Stomach smooth muscle (tissue), 2 donors: ENCODE measurements at regions not wholly inside any gene's neighbourhood (a gene's known extent, or its start where the extent isn't known, plus 50 kb on each side); places are given as distances from the start of the nearest gene placed in this dataset.

ENCODE experiments used
- H3K27ac ChIP-seq: one replicate; pipeline ENCODE4 v1.7.0; 2013; ENCODE audit warnings: mild to moderate bottlenecking, low read length, inconsistent platforms
- H3K27me3 ChIP-seq, 2 donors: one replicate each; pipeline ENCODE4 v1.7.0; 2013; ENCODE audit warnings: low read length in 2 of 2; ENCODE audit not compliant: insufficient read depth in 2 of 2, control insufficient read depth in 1 of 2
- H3K36me3 ChIP-seq, 2 donors: one replicate each; pipeline ENCODE4 v1.7.0; 2013; ENCODE audit warnings: low read length in 2 of 2; ENCODE audit not compliant: control insufficient read depth in 2 of 2, insufficient read depth in 2 of 2
- H3K4me1 ChIP-seq: one replicate; pipeline ENCODE4 v1.7.0; 2013; ENCODE audit warnings: low read length; ENCODE audit not compliant: control insufficient read depth, insufficient read depth
- H3K4me3 ChIP-seq, 2 donors: one replicate each; pipeline ENCODE4 v1.7.0; 2013; ENCODE audit warnings: low read length in 2 of 2
- H3K9ac ChIP-seq, 2 donors: one replicate each; pipeline ENCODE4 v1.7.0; 2013; ENCODE audit warnings: low read length in 2 of 2, mild to moderate bottlenecking in 1 of 2
- H3K9me3 ChIP-seq, 2 donors: one replicate each; pipeline ENCODE4 v1.7.0; 2013; ENCODE audit warnings: low read length in 2 of 2; ENCODE audit not compliant: control insufficient read depth in 2 of 2
- donor health status: healthy.
- donor health status: Pancreatic carcinoma.

- Histone ChIP-seq H3K9me3 (no peaks in the 10 kb centered on the region), H3K27ac (no peak overlapping the region), H3K27me3 (no peaks in the 10 kb centered on the region), H3K36me3 (no peaks in the 10 kb centered on the region), H3K4me3 (no peak overlapping the region), H3K9ac (no peak overlapping the region), H3K4me1 (no peaks in the 10 kb centered on the region)
Observed at GRCh38 chr7:153034791-153035190, 275.2 kb downstream of the ACTR3B start.

GRCh38 chr7:153036396-153037063 lies 277.0 kb downstream of the ACTR3B start:
- Histone ChIP-seq H3K36me3 (no peaks in the 10 kb centered on the region), H3K9me3 (no peaks in the 10 kb centered on the region), H3K27ac (no peak overlapping the region), H3K4me3 (no peak overlapping the region), H3K9ac (no peak overlapping the region), H3K27me3 (no peaks in the 10 kb centered on the region), H3K4me1 (no peaks in the 10 kb centered on the region)

- no peaks in the 10 kb centered on the region for H3K27me3 ChIP-seq
- no peaks in the 10 kb centered on the region for H3K4me1 ChIP-seq
- H3K36me3 ChIP-seq: no peaks in the 10 kb centered on the region
- no peaks in the 10 kb centered on the region for H3K9me3 ChIP-seq
- no peak overlapping the region for H3K9ac ChIP-seq
- no peak overlapping the region for H3K4me3 ChIP-seq
- H3K27ac ChIP-seq: no peak overlapping the region
Observed at GRCh38 chr7:153043440-153043839, 283.9 kb downstream of the ACTR3B start.

- no peak overlapping the region for H3K27ac ChIP-seq
Observed at GRCh38 chr7:153044981-153045380, 285.4 kb downstream of the ACTR3B start.

GRCh38 chr7:153047079-153047959 lies 287.8 kb downstream of the ACTR3B start:
- Histone ChIP-seq H3K4me1 (no peaks in the 10 kb centered on the region), H3K9me3 (peaks cover 0 to 8% of the 10 kb centered on the region in 2 donors), H3K27ac (no peak overlapping the region), H3K9ac (no peak overlapping the region), H3K27me3 (no peaks in the 10 kb centered on the region), H3K36me3 (no peaks in the 10 kb centered on the region), H3K4me3 (no peak overlapping the region)

More at GRCh38 chr7:153044981-153045380, 285.4 kb downstream of the ACTR3B start:
- Histone ChIP-seq H3K27me3 (no peaks in the 10 kb centered on the region), H3K4me1 (no peaks in the 10 kb centered on the region), H3K9me3 (no peaks in the 10 kb centered on the region), H3K9ac (no peak overlapping the region), H3K36me3 (no peaks in the 10 kb centered on the region), H3K4me3 (no peak overlapping the region)

- Histone ChIP-seq H3K4me1 (no peaks in the 10 kb centered on the region), H3K4me3 (no peak overlapping the region), H3K27ac (no peak overlapping the region), H3K36me3 (no peaks in the 10 kb centered on the region), H3K9ac (no peak overlapping the region), H3K27me3 (no peaks in the 10 kb centered on the region), H3K9me3 (peaks cover 0 to 8% of the 10 kb centered on the region in 2 donors)
Observed at GRCh38 chr7:153052206-153052605, 292.7 kb downstream of the ACTR3B start.

- Histone ChIP-seq H3K4me3 (no peak overlapping the region), H3K36me3 (no peaks in the 10 kb centered on the region), H3K27ac (no peak overlapping the region), H3K27me3 (no peaks in the 10 kb centered on the region), H3K4me1 (no peaks in the 10 kb centered on the region), H3K9ac (no peak overlapping the region), H3K9me3 (no peaks in the 10 kb centered on the region)
Observed at GRCh38 chr7:153061910-153062528, 302.5 kb downstream of the ACTR3B start.

- Histone ChIP-seq H3K4me3 (no peak overlapping the region), H3K36me3 (no peaks in the 10 kb centered on the region), H3K9ac (no peak overlapping the region), H3K27me3 (no peaks in the 10 kb centered on the region), H3K27ac (no peak overlapping the region), H3K9me3 (no peaks in the 10 kb centered on the region), H3K4me1 (no peaks in the 10 kb centered on the region)
Observed at GRCh38 chr7:153065051-153065450, 305.5 kb downstream of the ACTR3B start.

- no peaks in the 10 kb centered on the region for H3K9me3 ChIP-seq
- no peaks in the 10 kb centered on the region for H3K36me3 ChIP-seq
- H3K4me1 ChIP-seq: no peaks in the 10 kb centered on the region
- no peak overlapping the region for H3K9ac ChIP-seq
- H3K4me3 ChIP-seq: no peak overlapping the region
- no peak overlapping the region for H3K27ac ChIP-seq
- H3K27me3 ChIP-seq: no peaks in the 10 kb centered on the region
Observed at GRCh38 chr7:153066711-153067110, 307.2 kb downstream of the ACTR3B start.

GRCh38 chr7:153070141-153070540 lies 310.6 kb downstream of the ACTR3B start:
- H3K9ac ChIP-seq: no peak overlapping the region
- no peaks in the 10 kb centered on the region for H3K36me3 ChIP-seq
- no peaks in the 10 kb centered on the region for H3K4me1 ChIP-seq
- H3K9me3 ChIP-seq: no peaks in the 10 kb centered on the region
- no peaks in the 10 kb centered on the region for H3K27me3 ChIP-seq
- H3K4me3 ChIP-seq: no peak overlapping the region
- no peak overlapping the region for H3K27ac ChIP-seq
